Tibial nerve (tissue), 4 donors: ENCODE measurements at regions not wholly inside any gene's neighbourhood (a gene's known extent, or its start where the extent isn't known, plus 50 kb on each side); places are given as distances from the start of the nearest gene placed in this dataset.

ENCODE experiments used
- DNase-seq, 2 donors: peaks; one replicate each; pipeline ENCODE4 v3.0.0-alpha.2; 2019; ENCODE audit warnings: low spot score in 2 of 2
- H3K27ac ChIP-seq, 4 donors: fragments of 200-600 bp; sonication (generic) in 3 of 4; one replicate each; pipeline ENCODE4 v1.5.1; 2017 to 2019; ENCODE audit warnings: mild to moderate bottlenecking in 1 of 4
- H3K27me3 ChIP-seq, 2 donors: fragments of 200-600 bp; sonication (generic) in 1 of 2; one replicate each; pipeline versions ENCODE4 v1.5.1 to v1.6.0; 2017 to 2019
- H3K36me3 ChIP-seq, 3 donors: fragments of 200-600 bp; sonication (generic); one replicate each; pipeline ENCODE4 v1.5.1; 2018 to 2019
- H3K4me1 ChIP-seq, 4 donors: fragments of 200-600 bp; sonication (generic) in 3 of 4; one replicate each; pipeline ENCODE4 v1.5.1; 2017 to 2019
- H3K4me3 ChIP-seq, 4 donors: fragments of 200-600 bp; sonication (generic) in 3 of 4; one replicate each; pipeline ENCODE4 v1.5.1; 2017 to 2019; ENCODE audit warnings: mild to moderate bottlenecking in 1 of 4, moderate library complexity in 1 of 4
- H3K9me3 ChIP-seq, 4 donors: fragments of 200-600 bp; sonication (generic) in 3 of 4; one replicate each; pipeline ENCODE4 v1.5.1; 2017 to 2019
- CTCF ChIP-seq, 5 experiments: fragments of 200-600 bp in 3 of 5; fragments of 450-650 bp in 2 of 5; sonication (generic) in 3 of 5; IDR thresholded peaks; one replicate each; pipeline ENCODE4 v1.5.1; 2016 to 2019; ENCODE audit warnings: antibody characterized with exemption in 5 of 5, mild to moderate bottlenecking in 3 of 5, moderate library complexity in 2 of 5
- EP300 ChIP-seq, 2 donors: sonication (generic); formaldehyde crosslinking; IDR thresholded peaks; one replicate each; pipeline ENCODE4 v1.6.1; 2017; ENCODE audit warnings: antibody characterized with exemption in 2 of 2, mild to moderate bottlenecking in 1 of 2
- POLR2A ChIP-seq, 2 donors: fragments of 450-650 bp; IDR thresholded peaks; one replicate each; pipeline ENCODE4 v1.6.1; 2017; ENCODE audit warnings: antibody characterized with exemption in 2 of 2, mild to moderate bottlenecking in 2 of 2, moderate library complexity in 2 of 2
- WGBS, 2 donors: methylation state at CpG; one replicate each; pipeline ENCODE4 v1.1.5; 2018; 5-methylcytosine and 5-hydroxymethylcytosine counted together

DNA sequence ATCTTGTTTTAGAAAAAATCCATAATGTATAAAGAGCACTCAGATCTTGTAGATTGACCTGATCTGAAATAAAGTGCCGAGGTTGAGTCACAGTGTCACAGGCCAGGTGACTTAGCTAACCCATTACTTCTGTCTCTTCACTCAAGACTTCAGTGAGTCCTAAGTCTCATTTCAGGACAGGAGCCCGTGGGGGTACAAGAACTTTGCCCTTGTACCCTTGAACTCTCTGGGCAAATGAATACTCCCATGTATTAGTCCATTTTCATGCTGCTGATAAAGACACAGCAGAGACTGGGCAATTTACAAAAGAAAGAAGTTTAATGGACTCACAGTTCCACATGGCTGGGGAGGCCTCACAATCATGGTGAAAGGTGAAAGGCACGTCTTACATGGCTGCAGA is 160.2 kb downstream of the ZPLD1 start:
- Histone ChIP-seq H3K27me3 (no peaks in the 10 kb centered on the region), H3K27ac (no peak overlapping the region), H3K4me3 (no peak overlapping the region), H3K9me3 (peaks cover 0 to 8% (median 0%) of the 10 kb centered on the region in 4 donors), H3K4me1 (no peaks in the 10 kb centered on the region), H3K36me3 (no peaks in the 10 kb centered on the region)
- no peak for DNase-seq
- WGBS, 2 donors, result 76 to 80% methylated on average over 3 of the region's 3 CpGs
- TF ChIP-seq CTCF (IDR thresholded peaks at IDR 0.05), result no peak
- TF ChIP-seq POLR2A (IDR thresholded peaks at IDR 0.05), result no peak
- TF ChIP-seq EP300 (IDR thresholded peaks at IDR 0.05), result no peak

DNA sequence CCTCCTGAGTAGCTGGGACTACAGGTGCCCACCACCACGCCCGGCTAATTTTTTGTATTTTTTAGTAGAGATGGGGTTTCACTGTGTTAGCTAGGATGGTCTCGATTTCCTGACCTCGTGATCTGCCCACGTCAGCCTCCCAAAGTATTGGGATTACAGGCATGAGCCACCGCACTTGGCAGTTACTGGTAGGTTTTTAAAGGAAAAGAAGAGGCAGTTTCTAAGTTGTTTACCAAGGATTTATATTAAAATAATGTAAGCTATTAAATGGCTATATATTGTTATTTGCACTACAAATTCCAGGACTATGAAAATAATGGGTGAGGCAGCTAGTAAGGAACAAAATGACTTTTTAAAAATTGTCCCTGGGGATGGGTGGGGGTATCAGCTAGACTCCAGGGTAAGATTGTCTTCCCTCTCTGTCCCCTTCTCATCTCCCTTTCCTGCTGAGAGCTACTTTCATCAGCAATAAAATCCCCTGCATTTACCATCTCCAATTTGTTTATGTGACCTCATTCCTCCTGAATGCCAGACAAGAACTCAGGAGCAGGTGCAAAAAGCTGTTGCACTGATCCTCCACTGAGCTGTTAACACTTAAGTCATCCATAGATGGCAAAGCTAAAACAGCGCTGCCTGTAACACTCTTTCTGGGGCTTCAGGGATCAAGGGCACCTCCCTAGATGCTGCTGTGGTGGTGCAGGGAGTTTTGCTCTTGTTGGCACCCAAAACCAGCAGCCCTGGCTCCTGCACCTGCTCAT is 165.2 kb downstream of the ZPLD1 start:
- Histone ChIP-seq H3K9me3 (no peaks in the 10 kb centered on the region), H3K27me3 (no peaks in the 10 kb centered on the region), H3K36me3 (no peaks in the 10 kb centered on the region), H3K27ac (no peak overlapping the region), H3K4me3 (no peak overlapping the region), H3K4me1 (no peaks in the 10 kb centered on the region)
- 90 to 93% methylated on average over 7 of the region's 7 CpGs for WGBS, 2 donors
- no peak for DNase-seq
- TF ChIP-seq CTCF (IDR thresholded peaks at IDR 0.05) (no peak), POLR2A (IDR thresholded peaks at IDR 0.05) (no peak), EP300 (IDR thresholded peaks at IDR 0.05) (no peak)

GRCh38 chr3:102605153-102605552 is 170.3 kb downstream of the ZPLD1 start:
- H3K27ac ChIP-seq, result no peak overlapping the region
- WGBS, 2 donors, result 77 to 80% methylated on average over 1 of the region's 1 CpG
- H3K4me1 ChIP-seq, result no peaks in the 10 kb centered on the region
- TF ChIP-seq CTCF (IDR thresholded peaks at IDR 0.05) (no peak), EP300 (IDR thresholded peaks at IDR 0.05) (no peak), POLR2A (IDR thresholded peaks at IDR 0.05) (no peak)
- no peaks in the 10 kb centered on the region for H3K36me3 ChIP-seq
- DNase-seq, result no peak
- H3K4me3 ChIP-seq, result no peak overlapping the region
- H3K27me3 ChIP-seq, result no peaks in the 10 kb centered on the region
- H3K9me3 ChIP-seq, result no peaks in the 10 kb centered on the region

DNA sequence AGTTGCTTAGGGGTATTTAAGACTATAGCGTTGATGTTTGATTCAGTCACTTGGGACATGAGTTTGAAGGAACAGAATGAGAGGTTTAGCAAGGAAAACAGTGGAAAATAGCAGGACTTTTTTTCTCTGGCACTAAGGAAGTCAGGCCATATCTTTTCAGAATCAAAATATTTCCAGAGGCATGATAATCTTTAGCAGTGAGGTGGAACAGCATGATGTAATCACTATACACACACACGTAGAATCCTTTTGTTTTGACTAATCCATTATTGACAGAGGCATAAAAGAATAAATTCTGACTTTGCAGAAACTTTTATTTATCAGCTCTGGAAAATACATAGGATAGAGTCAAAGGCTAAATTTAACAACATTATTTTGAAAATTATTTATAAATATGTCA is 174.1 kb downstream of the ZPLD1 start:
- Histone ChIP-seq H3K36me3 (no peaks in the 10 kb centered on the region), H3K4me3 (no peak overlapping the region), H3K9me3 (peaks cover 0 to 7% (median 0%) of the 10 kb centered on the region in 4 donors), H3K27me3 (no peaks in the 10 kb centered on the region), H3K4me1 (no peaks in the 10 kb centered on the region), H3K27ac (no peak overlapping the region)
- TF ChIP-seq EP300 (IDR thresholded peaks at IDR 0.05), result no peak
- no peak for TF ChIP-seq CTCF (IDR thresholded peaks at IDR 0.05)
- no peak for TF ChIP-seq POLR2A (IDR thresholded peaks at IDR 0.05)
- DNase-seq, result no peak
- 57 to 63% methylated on average over 2 of the region's 2 CpGs for WGBS, 2 donors

DNA sequence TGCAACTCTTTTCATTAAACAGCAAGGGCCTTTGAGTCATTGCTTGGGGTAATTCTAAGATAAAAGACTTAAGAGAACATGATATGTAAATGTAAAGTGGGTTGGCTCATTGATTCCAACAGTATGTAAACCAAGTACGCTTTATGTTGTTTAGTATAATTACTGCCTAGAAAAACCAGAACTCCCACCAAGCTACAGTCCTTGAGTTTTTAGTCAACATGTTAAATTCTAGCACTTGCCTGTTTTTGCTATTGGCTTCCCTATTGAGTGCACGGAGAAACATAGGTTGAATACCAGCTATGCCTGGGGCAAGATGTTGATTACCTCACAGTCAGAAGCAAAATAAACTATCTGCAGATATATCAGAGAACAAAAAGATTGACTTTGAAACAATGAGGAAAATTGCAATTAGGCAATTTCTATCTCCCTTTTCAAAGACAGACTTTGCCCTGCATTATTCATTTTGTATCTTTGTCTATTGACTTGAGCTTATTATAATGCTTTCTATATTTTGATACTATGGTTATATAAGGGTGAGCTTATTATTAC is 179.3 kb downstream of the ZPLD1 start:
- DNase-seq, result no peak
- Histone ChIP-seq H3K27ac (no peak overlapping the region), H3K4me1 (no peaks in the 10 kb centered on the region), H3K4me3 (no peak overlapping the region), H3K9me3 (peaks cover 0 to 7% (median 0%) of the 10 kb centered on the region in 4 donors), H3K27me3 (no peaks in the 10 kb centered on the region), H3K36me3 (no peaks in the 10 kb centered on the region)
- TF ChIP-seq CTCF (IDR thresholded peaks at IDR 0.05) (no peak), POLR2A (IDR thresholded peaks at IDR 0.05) (no peak), EP300 (IDR thresholded peaks at IDR 0.05) (no peak)
- WGBS, 2 donors, result 63 to 73% methylated on average over 2 of the region's 2 CpGs
